HG02798 (cell line): ENCODE measurements at regions not wholly inside any gene's neighbourhood (a gene's known extent, or its start where the extent isn't known, plus 50 kb on each side); places are given as distances from the start of the nearest gene placed in this dataset.
A peak's percentile ranks its signal among the peaks of the same experiment; 100 is the strongest.

Experiments used
- ATAC-seq: cut with Tn5 transposase; IDR thresholded peaks from one replicate; pipeline ENCODE4 v1.9.1; 2021; ENCODE audit warnings: mild to moderate bottlenecking; ENCODE audit not compliant: unreplicated experiment, poor library complexity

GRCh38 chr7:11895337-11895736 lies 63.3 kb upstream of the THSD7A start:
- ATAC-seq, result no peak

- no peak for ATAC-seq
Observed at GRCh38 chr7:11896663-11897062, 64.7 kb upstream of the THSD7A start.

- ATAC-seq, result no peak
Observed at GRCh38 chr7:11899247-11899646, 67.2 kb upstream of the THSD7A start.

GRCh38 chr7:11910253-11910652 lies 78.3 kb upstream of the THSD7A start:
- no peak for ATAC-seq

GRCh38 chr7:11911900-11912299 lies 79.9 kb upstream of the THSD7A start:
- ATAC-seq, result no peak

- no peak for ATAC-seq
Observed at GRCh38 chr7:11914645-11915044, 82.6 kb upstream of the THSD7A start.

- no peak for ATAC-seq
Observed at GRCh38 chr7:11923376-11923930, 91.5 kb upstream of the THSD7A start.

- no peak for ATAC-seq
Observed at GRCh38 chr7:11931307-11931706, 99.3 kb upstream of the THSD7A start.

- no peak for ATAC-seq
Observed at GRCh38 chr7:11934796-11935195, 102.8 kb upstream of the THSD7A start.

GRCh38 chr7:11935905-11936304 lies 103.9 kb upstream of the THSD7A start:
- ATAC-seq, result no peak

GRCh38 chr7:11946794-11947193 lies 114.8 kb upstream of the THSD7A start:
- no peak for ATAC-seq

GRCh38 chr7:11950281-11950680 lies 118.3 kb upstream of the THSD7A start:
- no peak for ATAC-seq

- ATAC-seq, result no peak
Observed at GRCh38 chr7:11950942-11951341, 118.9 kb upstream of the THSD7A start.

- peak; percentile 42 for ATAC-seq
Observed at GRCh38 chr7:11951909-11952308, 119.9 kb upstream of the THSD7A start.

GRCh38 chr7:11952972-11953371 lies 121.0 kb upstream of the THSD7A start:
- ATAC-seq, result no peak

GRCh38 chr7:11956991-11957390 lies 125.0 kb upstream of the THSD7A start:
- no peak for ATAC-seq

GRCh38 chr7:11957956-11958355 lies 126.0 kb upstream of the THSD7A start:
- no peak for ATAC-seq

GRCh38 chr7:11959121-11959520 lies 127.1 kb upstream of the THSD7A start:
- no peak for ATAC-seq

GRCh38 chr7:11960621-11961020 lies 128.6 kb upstream of the THSD7A start:
- ATAC-seq, result no peak

GRCh38 chr7:11969643-11970042 lies 137.6 kb upstream of the THSD7A start:
- ATAC-seq, result no peak

- no peak for ATAC-seq
Observed at GRCh38 chr7:11970132-11970531, 138.1 kb upstream of the THSD7A start.

GRCh38 chr7:11985376-11985775 lies 153.4 kb upstream of the THSD7A start:
- no peak for ATAC-seq

GRCh38 chr7:11985971-11986370 lies 154.0 kb upstream of the THSD7A start:
- no peak for ATAC-seq
